ENCODE measurements at regions not wholly inside any gene's neighbourhood (a gene's known extent, or its start where the extent isn't known, plus 50 kb on each side); places are given as distances from the start of the nearest gene placed in this dataset.

- TF ChIP-seq CTCF (conservative IDR thresholded peaks at IDR 0.05) (no peak), EZH2 (IDR thresholded peaks at IDR 0.05; ENCODE audit: low read depth) (no peak)
Measured at GRCh38 chr7:9013940-9014339, 580.5 kb downstream of the NXPH1 start.
